GOT3 (cell line): ENCODE measurements at regions not wholly inside any gene's neighbourhood (a gene's known extent, or its start where the extent isn't known, plus 50 kb on each side); places are given as distances from the start of the nearest gene placed in this dataset.
A peak's percentile ranks its signal among the peaks of the same experiment; 100 is the strongest.

Experiments
- DNase-seq: peaks from one replicate; lab custom pipeline; 2025; ENCODE audit warnings: mixed read lengths; lab: John Stamatoyannopoulos, UW

DNA sequence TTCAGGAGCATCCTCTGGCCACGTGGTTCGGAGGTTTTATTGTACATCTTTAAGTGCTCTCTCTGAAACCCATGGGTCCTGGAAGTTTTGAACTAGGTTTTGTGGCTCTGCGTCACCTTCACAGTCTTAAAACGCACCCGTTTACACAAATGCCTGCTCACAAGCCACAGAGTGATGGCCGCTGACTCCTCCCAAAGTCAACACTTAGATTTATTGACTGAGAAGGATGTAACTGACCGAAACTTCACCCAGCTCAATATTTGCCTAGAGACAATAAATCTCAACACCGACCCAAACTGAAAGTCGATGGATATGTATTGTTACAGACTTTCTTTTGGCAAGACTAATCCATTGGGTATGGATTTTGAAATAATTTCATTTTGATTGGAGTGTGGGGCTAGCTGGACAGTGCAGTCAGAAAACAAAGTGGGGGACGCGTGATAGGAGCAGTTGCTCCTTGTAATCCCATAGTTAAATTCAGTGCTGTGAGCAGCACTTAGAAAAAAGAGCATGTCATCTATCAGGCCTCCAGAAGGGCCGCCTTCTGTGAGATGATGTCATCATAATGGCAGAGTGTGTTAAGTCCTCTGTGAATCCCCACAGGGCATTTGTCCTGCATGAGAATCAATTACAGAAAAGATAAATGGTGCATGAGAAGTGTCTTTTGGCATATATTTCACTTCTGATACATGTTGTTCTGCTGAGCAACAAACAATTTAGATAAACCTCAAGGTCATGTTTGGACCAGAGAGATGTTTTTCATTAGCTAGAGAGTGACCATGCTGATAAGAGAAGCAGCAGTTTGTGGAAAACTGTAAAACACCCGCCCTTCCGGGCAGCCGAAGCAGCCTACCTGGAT, 183.7 kb downstream of the INO80D start:
- DNase-seq, result no peak

DNA sequence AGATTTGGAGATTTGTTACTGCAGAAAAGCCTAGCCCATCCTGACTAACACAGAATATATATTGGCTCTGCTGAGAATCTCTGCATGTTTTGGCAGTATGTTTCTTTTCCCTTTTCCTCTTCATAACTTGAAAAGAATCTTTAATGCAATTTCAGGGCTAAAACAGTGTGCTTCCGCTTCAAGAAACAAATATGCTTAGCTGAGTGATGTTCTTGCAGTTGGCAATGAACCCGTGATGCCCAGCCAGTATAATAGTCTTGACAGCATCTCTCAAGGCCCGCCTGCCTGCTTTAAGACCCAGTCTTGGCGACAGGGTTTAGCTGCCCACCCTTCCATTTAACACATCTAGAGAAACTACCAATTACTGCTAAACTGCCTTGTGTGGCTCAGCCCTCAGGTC, 184.5 kb downstream of the INO80D start:
- DNase-seq, result no peak

DNA sequence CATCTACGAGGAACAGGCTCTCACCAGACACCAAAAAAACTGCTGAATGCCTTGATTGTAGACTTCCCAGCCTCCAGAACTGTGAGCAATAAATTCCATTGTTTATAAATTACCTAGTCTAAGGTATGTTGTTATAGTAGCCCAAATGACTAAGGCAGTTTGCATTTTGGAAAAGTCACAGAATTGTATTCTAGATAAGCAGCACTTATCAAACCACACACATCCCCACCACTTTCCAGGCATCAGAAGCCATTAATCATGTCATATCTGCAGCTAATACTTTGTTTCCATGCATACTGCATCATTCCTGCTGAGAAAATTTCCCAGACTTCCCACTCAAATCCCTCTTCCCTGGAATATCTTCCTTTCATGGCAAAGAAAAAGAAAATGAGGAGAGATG, 187.2 kb downstream of the INO80D start:
- no peak for DNase-seq

DNA sequence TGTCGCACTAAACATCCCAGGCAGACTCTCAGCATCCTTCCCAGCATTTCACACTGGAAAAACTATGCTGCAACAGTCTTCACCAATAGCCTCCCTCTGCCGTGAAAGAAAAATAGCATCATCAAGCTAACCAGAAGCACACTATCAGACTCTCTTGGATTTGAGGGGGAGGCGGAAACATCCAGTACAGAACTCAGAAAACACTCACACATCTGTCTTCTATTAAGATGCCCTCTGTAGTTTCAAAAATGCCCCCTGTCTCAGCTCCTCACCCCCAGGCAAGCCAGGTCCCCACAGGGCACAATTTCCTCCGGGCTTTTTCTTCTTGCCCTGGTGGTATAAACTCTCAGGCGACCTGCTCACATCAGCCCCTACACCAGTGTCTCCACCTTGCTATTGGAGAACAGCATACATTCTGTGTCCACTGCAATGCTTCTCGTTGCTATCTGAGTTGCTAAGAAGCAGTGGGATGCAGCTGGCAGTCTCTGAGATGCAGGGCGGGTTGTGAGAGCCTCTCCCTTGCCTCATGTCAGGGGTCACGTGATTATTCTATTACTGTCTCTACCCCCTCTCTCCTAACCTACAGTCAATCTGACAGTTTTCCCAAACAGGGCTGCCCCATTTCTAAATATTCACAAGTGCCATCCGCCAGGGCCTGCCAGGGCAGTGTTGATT, 189.9 kb downstream of the INO80D start:
- DNase-seq, result no peak

DNA sequence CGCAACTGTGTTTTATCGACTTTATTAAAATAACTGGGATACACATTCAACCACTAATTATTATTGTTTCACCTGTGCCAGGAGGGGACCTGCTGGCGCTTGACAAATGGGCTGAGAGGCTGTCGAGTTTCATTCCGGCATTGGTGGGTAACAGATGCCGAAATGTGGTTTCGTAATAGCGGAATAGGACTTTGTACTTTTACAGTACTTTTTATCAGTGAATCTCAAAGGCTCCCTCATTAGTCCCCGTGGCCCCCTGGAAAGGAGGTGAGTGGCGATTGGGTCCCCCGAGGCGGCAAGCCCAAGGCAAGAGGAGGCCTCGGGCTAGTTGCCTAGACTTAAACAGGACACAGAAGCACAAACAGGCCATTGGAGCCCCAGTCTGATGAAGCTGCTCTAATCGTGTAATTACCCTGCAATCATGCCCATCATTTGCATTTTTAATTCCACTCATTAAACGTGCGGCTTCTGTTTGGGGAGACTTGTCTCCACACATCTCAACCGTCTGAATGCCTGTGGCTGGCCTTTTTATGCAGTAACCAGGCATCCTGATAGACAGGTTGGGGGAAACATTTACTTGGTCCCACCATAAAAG, 193.2 kb downstream of the INO80D start:
- DNase-seq, result no peak

DNA sequence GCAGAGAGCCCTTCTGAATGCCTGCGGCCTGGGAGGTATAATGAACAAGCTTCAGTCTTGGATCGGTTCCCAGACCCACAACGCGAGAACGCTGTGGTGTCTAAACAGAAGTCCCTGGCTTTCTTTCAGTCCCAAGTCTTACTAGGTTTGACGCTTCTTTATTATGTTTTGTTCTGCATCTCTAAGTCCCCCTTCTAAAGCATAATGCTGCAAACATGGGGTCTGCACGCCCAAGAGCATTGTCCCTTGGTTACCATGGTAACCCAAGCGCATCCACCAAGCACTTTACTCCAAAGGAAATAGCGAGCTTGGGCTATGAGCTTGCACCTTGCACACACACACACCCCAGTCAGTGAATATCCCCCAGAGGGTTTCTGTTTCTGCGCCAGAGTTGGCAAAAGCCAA, 193.7 kb downstream of the INO80D start:
- DNase-seq, result no peak

DNA sequence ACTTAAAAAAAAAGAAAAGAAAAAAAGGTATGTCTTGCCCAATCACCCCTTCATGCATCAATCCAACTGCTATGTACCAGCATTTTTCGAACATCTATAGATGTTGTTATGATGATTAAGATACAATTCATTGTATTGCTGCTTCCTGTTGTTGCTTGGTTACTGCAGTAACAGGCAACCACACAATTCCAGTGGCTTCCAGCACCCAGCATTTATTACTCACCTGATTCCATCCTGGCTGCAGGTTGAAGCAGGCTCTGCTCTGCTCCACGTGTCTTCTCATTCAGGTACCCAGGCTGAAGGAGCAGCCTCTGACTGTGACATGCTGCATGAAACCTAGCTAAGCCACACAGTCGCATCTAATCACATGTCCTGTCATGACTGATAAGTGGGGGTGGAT, 196.9 kb downstream of the INO80D start:
- no peak for DNase-seq

DNA sequence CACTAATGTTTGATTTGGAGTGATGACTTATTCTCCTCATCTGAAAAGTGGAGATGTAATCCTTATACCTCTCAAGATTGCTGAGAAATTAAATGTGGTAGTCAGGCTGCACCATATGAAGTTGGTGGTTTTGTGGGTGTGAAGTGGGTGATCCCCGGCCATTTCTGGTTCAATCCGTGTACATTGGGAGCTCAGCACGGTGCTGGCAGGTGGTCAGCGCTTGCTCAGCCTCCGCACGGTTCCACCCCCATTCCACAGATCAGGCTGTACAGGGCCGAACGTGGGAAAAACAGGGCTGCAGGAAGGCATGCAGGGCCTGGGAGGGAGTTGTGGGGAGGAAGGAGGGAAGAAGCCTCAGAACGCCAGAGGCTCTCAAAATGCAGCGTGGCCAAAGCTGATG, 198.3 kb downstream of the INO80D start:
- no peak for DNase-seq

DNA sequence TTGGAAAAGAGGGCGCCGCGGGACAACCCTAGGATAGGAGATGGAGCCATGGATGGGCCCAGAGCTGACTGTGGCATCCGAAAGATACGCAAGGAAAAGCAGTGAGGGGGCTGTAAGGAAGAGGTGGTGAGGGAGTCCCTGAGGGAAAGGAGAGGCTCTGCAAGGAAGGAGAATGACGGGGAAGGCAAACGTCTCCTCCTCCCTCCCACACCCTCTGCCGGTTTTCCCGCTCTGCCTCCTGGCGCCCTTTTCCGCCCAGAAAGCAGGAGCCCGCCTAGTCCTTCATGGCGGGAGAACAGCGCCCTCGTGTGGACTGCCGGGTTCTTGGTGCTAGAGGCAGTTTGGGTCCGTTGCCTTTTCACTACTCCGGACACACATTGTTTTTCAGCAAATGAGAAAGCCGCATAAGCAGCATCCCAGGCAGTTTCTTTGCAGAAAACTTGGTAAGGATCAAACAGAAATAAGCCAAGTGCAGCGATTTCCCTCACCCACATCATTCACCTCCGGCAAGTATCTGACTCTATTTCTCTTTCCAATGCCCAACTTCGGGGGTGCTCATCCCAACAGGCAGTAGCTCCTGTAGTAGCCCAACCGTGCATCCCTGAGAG, 200.4 kb downstream of the INO80D start:
- DNase-seq, result peak; percentile 17

DNA sequence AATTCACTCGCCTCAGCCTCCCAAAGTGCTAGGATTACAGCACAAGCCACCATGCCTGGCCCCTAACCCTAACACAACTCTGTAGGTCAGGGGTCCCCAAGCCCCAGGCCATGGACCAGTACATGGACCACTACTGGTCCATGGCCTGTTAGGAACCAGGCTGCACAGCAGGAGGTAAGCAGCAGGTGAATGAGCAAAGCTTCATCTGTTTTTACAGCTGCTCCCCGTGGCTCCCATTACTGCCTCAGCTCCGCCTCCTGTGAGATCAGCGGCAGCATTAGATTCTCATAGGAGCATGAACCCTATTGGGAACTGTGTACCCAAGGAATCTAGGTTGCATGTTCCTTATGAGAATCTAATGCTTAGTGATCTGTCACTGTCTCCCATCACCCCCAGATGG, 201.7 kb downstream of the NRP2 start:
- no peak for DNase-seq

DNA sequence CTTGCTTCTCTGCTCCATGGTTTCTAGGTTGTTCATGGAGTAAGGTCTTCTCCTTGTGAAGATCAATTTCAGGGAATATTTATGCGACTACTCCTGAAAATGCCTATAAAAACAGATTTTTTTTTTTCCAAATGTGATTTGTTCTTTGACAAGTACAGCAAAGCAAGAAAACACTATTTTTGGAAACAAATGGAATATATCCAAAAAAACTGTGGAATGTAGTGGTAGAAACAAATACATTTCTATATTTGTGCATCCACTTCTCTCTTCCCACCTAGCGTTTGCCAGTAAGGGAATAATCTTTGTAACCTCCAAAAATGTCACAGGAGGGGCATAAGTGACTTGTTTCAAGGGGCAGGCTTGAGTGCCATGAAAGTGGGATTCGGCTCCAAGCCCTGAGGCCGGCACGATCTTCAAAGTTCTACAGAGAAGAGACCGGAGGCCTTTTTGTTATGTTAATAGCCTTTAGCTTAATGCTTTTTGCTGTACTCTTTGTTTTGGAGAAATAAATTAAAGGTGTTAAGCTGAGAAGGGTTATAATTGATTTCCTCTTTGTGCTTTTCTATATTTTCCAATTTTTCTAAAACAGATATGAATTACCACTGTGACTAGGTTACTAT, 200.6 kb downstream of the NRP2 start:
- no peak for DNase-seq

DNA sequence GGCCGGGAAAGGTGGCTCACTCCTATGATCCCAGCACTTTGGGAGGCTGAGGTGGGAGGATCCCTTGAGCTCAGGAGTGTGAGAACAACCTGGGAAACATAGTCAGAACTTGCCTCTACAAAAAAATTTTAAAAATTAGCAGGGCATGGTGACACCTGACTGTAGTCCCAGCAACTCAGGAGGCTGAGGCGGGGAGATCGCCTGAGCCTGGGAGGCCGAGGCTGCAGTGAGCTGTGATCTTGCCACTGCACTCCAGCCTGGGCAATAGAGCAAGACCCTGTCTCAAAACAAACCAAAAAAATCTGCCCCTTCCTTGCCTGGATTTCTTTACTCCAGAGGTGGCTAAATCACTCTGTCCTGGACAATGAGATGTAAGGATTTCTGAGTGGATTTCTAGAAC, 197.7 kb downstream of the NRP2 start:
- DNase-seq, result no peak

DNA sequence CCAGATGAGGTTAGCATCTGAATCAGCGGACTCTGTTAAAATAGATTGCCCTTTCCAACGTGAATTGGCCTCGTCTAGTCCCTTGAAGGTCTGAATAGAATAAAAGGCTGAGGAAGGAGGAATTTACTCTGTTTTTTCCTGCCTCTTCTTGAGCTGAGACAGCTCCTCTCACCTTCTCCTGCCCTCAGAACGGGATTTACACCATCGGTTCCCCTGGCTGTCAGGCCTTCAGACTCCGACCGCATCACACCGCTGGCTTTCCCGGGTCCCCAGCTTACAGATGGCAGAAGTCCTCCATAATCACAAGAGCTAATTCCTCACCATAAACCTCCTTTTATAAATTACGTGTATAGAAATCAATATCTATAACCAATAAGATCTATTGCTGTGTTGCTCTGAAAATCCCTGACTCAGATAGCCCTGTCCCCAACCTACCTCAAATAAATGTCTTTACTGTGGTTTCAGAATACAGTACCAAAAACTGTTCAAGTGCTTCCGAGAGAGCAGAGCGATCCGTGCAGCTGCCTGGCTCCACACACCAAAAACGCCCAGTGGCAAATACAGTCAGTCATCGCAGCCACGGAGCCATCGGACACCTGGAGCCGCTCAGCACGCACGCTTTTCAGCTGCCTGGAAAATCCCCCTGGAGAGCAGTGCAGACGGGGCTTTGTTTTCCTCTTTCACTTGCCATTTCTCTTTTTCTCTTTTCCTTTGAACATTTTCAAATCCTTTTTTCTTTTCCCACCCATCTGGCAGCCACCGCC, 196.9 kb downstream of the NRP2 start:
- DNase-seq, result no peak

DNA sequence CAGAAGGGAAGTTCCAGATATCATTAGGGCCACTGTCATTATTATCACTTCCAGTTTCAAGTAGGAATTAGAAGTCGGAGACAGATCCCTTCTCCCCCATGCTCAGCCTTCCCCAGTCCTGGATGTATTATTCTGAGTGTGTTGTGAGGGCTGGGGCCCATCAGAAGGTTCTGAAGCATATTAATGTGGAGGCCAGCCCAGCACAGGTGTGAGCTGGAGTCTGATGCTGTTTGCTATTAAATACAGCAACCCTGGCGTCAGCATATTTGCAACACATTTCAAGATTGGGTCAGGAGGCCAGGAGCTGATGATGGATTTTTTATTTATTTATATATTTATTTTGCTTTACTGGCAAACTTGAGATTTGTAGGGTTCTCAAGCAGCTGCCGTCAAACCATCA, 195.2 kb downstream of the NRP2 start:
- DNase-seq, result no peak

DNA sequence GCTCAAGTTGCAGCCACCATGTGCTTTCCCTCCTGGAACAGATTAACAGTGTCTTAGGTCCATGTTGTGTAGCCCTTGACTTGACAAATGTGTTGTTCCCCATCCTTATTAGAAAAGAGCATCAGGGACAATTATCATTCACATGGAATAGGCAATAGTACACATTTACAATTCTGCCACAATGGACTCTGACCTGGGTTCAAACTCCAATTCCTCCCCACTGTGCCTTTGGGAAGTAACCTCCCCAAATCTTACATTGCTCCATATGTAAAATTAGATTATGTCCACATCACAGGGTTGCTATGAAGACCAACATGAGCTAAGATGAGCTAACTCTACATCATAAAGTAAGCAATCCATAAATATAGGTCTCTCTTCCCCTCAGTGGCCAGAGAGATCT, 193.8 kb downstream of the NRP2 start:
- no peak for DNase-seq

DNA sequence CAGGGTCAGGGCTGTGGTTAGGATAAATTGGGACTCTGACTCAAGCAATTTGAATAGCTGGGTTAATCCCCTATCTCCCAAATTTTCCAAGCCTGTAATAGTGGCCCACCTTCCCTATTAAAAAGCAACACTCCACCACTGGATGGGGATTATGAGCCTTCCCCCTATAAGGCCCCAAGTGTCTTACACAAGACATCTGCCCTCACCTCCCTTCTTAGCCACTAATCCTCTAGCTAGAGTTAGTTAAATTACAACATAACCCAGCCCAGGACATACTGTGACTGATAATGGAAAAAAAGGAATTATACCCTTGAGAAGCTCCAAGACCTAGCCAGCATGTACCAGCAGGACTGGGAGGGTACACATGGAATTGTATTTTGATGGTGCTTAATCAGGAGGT, 190.4 kb downstream of the NRP2 start:
- DNase-seq, result no peak

DNA sequence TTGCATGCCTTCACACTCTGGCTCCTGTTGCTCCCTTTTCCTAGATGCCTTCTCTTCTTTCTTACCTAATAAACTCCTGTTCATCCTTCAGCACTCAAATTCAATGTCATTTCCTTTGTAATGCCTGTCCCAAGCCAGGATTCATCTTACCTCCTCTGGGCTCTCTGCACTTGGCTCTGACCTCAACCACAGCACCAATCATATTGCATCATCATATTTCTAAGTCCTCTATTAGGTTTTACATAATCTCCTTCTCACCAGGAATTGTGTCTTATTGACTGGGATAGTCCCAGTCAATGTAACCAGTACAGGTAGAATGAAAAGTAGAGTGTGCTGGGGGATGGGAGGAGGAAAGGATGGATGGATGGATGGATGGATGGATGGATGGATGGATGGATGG, 187.1 kb downstream of the NRP2 start:
- DNase-seq, result no peak

DNA sequence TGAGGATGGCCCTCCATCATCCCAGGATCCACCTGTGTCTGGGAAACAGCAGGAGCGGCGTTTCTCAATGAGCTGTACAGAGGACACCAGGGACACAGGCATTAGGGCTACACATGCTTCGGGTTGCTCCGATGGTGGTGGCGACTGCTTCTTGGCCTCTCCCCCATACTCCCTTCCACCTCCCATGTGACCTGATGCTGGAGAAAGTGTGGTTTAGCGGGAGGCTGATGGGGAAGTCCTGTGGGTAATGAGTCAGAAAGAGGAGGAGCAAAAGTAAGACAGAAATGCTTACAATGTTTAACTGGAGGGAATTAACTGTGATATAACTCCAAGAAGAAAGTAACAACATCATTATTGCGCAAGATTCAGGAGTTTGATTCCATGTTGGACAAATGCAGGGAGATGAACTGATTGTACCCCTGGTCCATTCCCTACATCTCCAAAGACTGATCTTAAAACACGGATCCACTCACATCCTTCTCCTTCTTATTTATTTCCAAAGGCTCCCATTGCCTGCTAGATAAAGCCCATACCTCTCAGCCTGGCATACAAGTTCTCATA, 186.6 kb downstream of the NRP2 start:
- DNase-seq, result no peak

DNA sequence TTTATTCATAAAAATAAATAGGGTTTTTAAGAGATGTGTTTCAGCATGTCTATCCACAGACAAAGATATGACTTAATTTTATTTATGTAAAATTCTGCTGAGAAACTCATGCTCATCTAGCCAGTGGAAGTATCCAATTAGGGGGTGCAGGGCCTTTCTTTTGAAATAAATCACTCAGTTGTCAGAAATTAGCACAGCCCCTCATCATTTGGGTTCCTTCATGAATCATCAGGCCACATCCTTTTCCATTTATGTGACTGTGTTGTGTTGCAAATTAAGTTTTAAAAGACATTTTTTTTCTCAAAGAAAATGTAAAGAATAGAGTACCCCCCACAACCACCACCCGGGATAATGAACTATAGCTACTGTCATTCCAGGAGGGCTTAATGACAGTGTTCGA, 185.8 kb downstream of the NRP2 start:
- DNase-seq, result no peak

DNA sequence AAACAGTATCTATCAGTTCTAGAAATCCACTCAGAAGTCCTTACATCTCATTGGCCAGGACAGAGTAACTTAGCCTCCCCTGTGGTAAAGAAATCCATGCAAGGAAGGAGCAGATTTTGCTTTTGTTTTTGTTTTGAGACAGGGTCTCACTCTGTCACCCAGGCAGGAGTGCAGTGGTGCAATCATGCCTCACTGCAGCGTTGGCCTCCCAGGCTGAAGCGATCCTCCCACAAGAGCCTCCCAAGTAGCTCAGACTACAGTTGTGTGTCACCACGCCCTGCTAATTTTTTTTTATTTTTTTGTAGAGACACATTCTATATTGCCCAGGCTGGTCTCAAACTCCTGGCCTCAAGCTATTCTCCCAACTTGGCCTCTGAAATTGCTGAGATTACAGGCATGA, 185.1 kb downstream of the NRP2 start:
- no peak for DNase-seq

DNA sequence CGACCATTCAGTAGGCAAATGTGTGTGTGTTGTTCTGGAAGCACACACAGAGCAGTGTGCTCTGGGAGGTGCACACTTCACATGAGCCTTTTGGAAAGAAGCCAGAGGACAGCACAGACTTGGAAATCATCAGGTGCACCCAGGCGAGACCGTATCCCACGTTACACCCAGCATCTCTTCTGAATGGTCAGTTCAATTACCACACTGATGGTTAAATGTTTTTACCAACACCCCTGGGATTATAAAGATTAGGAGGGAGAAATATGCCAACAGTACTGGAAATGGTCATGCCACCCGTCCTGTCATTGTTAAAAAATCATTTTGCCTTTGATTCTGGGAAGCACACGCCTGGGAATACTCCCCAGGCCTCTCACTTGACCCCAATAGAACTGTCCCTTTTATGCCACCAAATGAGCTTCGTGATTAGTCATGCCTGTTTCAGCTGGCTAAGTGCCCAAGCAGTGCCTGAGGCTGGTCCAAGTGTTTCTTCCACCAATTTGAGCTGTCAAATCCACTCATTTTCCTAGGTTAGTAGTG, 183.7 kb downstream of the NRP2 start:
- DNase-seq, result no peak
